ENCODE measurements at regions not wholly inside any gene's neighbourhood (a gene's known extent, or its start where the extent isn't known, plus 50 kb on each side); places are given as distances from the start of the nearest gene placed in this dataset.

- no peak overlapping the region for H3K27ac Mint-ChIP-seq
- no peaks in the 10 kb centered on the region for H3K27me3 Mint-ChIP-seq (ENCODE audit: insufficient read depth)
- DNase-seq: no peak
- no peaks in the 10 kb centered on the region for H3K9me3 Mint-ChIP-seq
- H3K4me3 Mint-ChIP-seq: no peak overlapping the region
- H3K36me3 Mint-ChIP-seq (ENCODE audit: low read depth): no peaks in the 10 kb centered on the region
- no peak for TF ChIP-seq CTCF (IDR thresholded peaks at IDR 0.05)
- H3K4me1 Mint-ChIP-seq (ENCODE audit: low read depth): no peaks in the 10 kb centered on the region
Observed at GRCh38 chr16:65469116-65469515, 347.3 kb upstream of the CDH11 start.

GRCh38 chr16:65468133-65468532 lies 346.3 kb upstream of the CDH11 start:
- Mint-ChIP-seq H3K27me3 (ENCODE audit: insufficient read depth) (no peaks in the 10 kb centered on the region), H3K9me3 (no peaks in the 10 kb centered on the region), H3K27ac (no peak overlapping the region), H3K4me1 (ENCODE audit: low read depth) (no peaks in the 10 kb centered on the region), H3K36me3 (ENCODE audit: low read depth) (no peaks in the 10 kb centered on the region), H3K4me3 (no peak overlapping the region)
- no peak for TF ChIP-seq CTCF (IDR thresholded peaks at IDR 0.05)
- DNase-seq: no peak

- TF ChIP-seq CTCF (IDR thresholded peaks at IDR 0.05): no peak
- no peak overlapping the region for H3K27ac Mint-ChIP-seq
- no peaks in the 10 kb centered on the region for H3K9me3 Mint-ChIP-seq
- no peaks in the 10 kb centered on the region; the same call in 1 of the 2 replicates for H3K27me3 Mint-ChIP-seq (ENCODE audit: insufficient read depth)
- H3K4me3 Mint-ChIP-seq: no peak overlapping the region
- no peak for DNase-seq
- no peaks in the 10 kb centered on the region for H3K36me3 Mint-ChIP-seq (ENCODE audit: low read depth)
- no peaks in the 10 kb centered on the region for H3K4me1 Mint-ChIP-seq (ENCODE audit: low read depth)
Observed at GRCh38 chr16:65463652-65464260, 341.9 kb upstream of the CDH11 start.

GRCh38 chr16:65457084-65457483 lies 335.2 kb upstream of the CDH11 start:
- no peaks in the 10 kb centered on the region for H3K4me1 Mint-ChIP-seq (ENCODE audit: low read depth)
- DNase-seq: no peak
- peaks cover 5% of the 10 kb centered on the region for H3K27me3 Mint-ChIP-seq (ENCODE audit: insufficient read depth)
- H3K9me3 Mint-ChIP-seq: no peaks in the 10 kb centered on the region
- no peaks in the 10 kb centered on the region for H3K36me3 Mint-ChIP-seq (ENCODE audit: low read depth)
- no peak overlapping the region for H3K4me3 Mint-ChIP-seq
- H3K27ac Mint-ChIP-seq: no peak overlapping the region
- no peak for TF ChIP-seq CTCF (IDR thresholded peaks at IDR 0.05)

- Mint-ChIP-seq H3K9me3 (no peaks in the 10 kb centered on the region), H3K27me3 (ENCODE audit: insufficient read depth) (peaks cover 7% of the 10 kb centered on the region), H3K27ac (no peak overlapping the region), H3K4me3 (no peak overlapping the region), H3K4me1 (ENCODE audit: low read depth) (no peaks in the 10 kb centered on the region), H3K36me3 (ENCODE audit: low read depth) (no peaks in the 10 kb centered on the region)
- no peak for TF ChIP-seq CTCF (IDR thresholded peaks at IDR 0.05)
- no peak for DNase-seq
Observed at GRCh38 chr16:65455761-65456160, 333.9 kb upstream of the CDH11 start.

- Mint-ChIP-seq H3K4me1 (ENCODE audit: low read depth) (no peaks in the 10 kb centered on the region), H3K27me3 (ENCODE audit: insufficient read depth) (peaks cover 7% of the 10 kb centered on the region), H3K4me3 (no peak overlapping the region), H3K27ac (no peak overlapping the region), H3K9me3 (peaks cover 5% of the 10 kb centered on the region; the same call in 1 of the 2 replicates), H3K36me3 (ENCODE audit: low read depth) (no peaks in the 10 kb centered on the region)
- DNase-seq: no peak
- TF ChIP-seq CTCF (IDR thresholded peaks at IDR 0.05): no peak
Observed at GRCh38 chr16:65453646-65454045, 331.8 kb upstream of the CDH11 start.
